ENCODE measurements at regions not wholly inside any gene's neighbourhood (a gene's known extent, or its start where the extent isn't known, plus 50 kb on each side); places are given as distances from the start of the nearest gene placed in this dataset.
"Not testable (repeated sequence)": the region's sequence is repeated elsewhere in the genome, so short reads cannot be mapped to it uniquely, and the experiment has no call there.

DNA sequence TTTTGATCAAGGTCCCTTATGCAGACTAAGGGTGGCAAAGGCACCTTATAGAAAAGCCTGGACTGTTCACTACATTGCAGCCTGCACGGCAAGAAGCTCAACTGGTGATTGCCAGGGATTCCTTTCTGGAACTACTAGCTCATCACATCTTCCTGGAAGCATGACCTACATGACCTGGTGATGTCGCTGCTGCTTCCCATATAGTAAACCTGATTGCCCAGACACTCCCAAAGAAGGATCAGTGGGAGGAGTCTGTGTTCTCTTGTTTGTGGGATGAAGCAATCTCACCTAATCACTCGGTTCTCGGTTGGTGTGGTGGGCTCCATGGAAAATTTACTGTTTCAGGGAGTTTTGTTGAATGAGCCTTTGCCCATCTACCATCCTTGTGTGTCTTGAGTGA, 89.8 kb downstream of the BMP15 start:
- TF ChIP-seq, protein P1, sequence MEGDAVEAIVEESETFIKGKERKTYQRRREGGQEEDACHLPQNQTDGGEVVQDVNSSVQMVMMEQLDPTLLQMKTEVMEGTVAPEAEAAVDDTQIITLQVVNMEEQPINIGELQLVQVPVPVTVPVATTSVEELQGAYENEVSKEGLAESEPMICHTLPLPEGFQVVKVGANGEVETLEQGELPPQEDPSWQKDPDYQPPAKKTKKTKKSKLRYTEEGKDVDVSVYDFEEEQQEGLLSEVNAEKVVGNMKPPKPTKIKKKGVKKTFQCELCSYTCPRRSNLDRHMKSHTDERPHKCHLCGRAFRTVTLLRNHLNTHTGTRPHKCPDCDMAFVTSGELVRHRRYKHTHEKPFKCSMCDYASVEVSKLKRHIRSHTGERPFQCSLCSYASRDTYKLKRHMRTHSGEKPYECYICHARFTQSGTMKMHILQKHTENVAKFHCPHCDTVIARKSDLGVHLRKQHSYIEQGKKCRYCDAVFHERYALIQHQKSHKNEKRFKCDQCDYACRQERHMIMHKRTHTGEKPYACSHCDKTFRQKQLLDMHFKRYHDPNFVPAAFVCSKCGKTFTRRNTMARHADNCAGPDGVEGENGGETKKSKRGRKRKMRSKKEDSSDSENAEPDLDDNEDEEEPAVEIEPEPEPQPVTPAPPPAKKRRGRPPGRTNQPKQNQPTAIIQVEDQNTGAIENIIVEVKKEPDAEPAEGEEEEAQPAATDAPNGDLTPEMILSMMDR (IDR thresholded peaks at IDR 0.05), result not testable (repeated sequence)
- TF ChIP-seq EP300, POLR2A (IDR thresholded peaks at IDR 0.05): not testable (repeated sequence)
